ENCODE measurements at regions not wholly inside any gene's neighbourhood (a gene's known extent, or its start where the extent isn't known, plus 50 kb on each side); places are given as distances from the start of the nearest gene placed in this dataset.

GRCh38 chr10:43980313-43980712, 331.6 kb upstream of the ZNF32 start:
- H3K27me3 ChIP-seq (replicated peaks): no peaks in the 10 kb centered on the region
- H3K4me3 ChIP-seq: no peak overlapping the region
- no peaks in the 10 kb centered on the region for H3K4me1 ChIP-seq (replicated peaks)
- H3K27ac ChIP-seq: no peak overlapping the region
- DNase-seq (ENCODE audit: low read depth in 1 of 2, low spot score in 2 of 2): no peak
- no peaks in the 10 kb centered on the region; the same call in 1 of the 2 replicates for H3K9me3 ChIP-seq (replicated peaks)
- no peaks in the 10 kb centered on the region for H3K36me3 ChIP-seq

GRCh38 chr10:43979551-43979950, 330.9 kb upstream of the ZNF32 start:
- Histone ChIP-seq H3K36me3 (no peaks in the 10 kb centered on the region), H3K4me3 (no peak overlapping the region), H3K9me3 (replicated peaks) (no peaks in the 10 kb centered on the region; the same call in 1 of the 2 replicates), H3K27ac (no peak overlapping the region), H3K4me1 (replicated peaks) (no peaks in the 10 kb centered on the region), H3K27me3 (replicated peaks) (no peaks in the 10 kb centered on the region)
- DNase-seq (ENCODE audit: low read depth in 1 of 2, low spot score in 2 of 2): no peak

GRCh38 chr10:43978936-43979335, 330.3 kb upstream of the ZNF32 start:
- Histone ChIP-seq H3K27ac (no peak overlapping the region), H3K27me3 (replicated peaks) (no peaks in the 10 kb centered on the region), H3K36me3 (no peaks in the 10 kb centered on the region), H3K4me3 (no peak overlapping the region), H3K4me1 (replicated peaks) (no peaks in the 10 kb centered on the region), H3K9me3 (replicated peaks) (no peaks in the 10 kb centered on the region; the same call in 1 of the 2 replicates)
- DNase-seq (ENCODE audit: low read depth in 1 of 2, low spot score in 2 of 2): no peak

DNA sequence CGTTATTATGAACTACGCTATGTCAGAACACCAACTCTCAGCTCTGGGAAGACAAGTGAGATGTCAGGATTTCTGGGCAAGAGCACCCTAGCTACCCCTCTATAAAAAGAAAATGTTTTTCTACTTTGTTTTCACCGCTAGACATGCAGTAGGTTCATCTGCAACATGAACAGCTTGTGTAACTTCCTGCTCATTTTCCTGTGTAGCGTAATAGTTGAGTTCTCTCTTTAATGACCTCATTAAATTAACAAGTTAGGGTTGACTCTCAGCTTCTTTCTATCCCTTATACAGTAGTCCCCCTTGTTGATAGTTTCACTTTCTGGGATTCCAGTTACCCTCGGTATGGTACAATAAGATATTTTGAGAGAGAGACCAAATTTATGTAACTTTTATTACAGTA, 329.4 kb upstream of the ZNF32 start:
- Histone ChIP-seq H3K27ac (no peak overlapping the region), H3K4me1 (replicated peaks) (no peaks in the 10 kb centered on the region), H3K36me3 (no peaks in the 10 kb centered on the region), H3K4me3 (no peak overlapping the region), H3K27me3 (replicated peaks) (no peaks in the 10 kb centered on the region), H3K9me3 (replicated peaks) (no peaks in the 10 kb centered on the region; the same call in 1 of the 2 replicates)
- no peak for DNase-seq (ENCODE audit: low read depth in 1 of 2, low spot score in 2 of 2)

- no peak for DNase-seq (ENCODE audit: low read depth in 1 of 2, low spot score in 2 of 2)
These were observed 327.6 kb upstream of the ZNF32 start for GRCh38 chr10:43976292-43976691.

DNA sequence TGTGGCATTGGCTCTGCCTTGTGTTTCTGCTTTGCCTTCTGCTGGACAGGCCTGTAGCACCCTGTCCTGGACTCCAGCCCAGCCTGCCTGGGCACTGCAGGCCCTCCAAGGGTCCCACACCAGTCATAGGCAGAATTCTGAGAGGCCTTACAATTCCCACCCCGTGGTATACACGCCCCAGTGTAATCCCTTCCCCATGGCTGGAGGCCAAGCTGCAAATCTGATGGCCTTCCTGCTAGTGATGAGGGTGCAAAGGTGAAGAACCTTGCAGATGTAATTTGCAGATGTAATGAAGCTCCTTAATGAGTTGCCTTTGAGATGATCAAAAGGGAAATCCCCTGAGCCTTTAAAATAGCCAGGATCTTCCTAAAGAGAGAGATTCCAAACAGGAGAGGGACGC, 325.1 kb upstream of the ZNF32 start:
- DNase-seq (ENCODE audit: low read depth in 1 of 2, low spot score in 2 of 2): no peak
- Histone ChIP-seq H3K27ac (no peak overlapping the region), H3K9me3 (replicated peaks) (no peaks in the 10 kb centered on the region; the same call in 1 of the 2 replicates), H3K4me1 (replicated peaks) (no peaks in the 10 kb centered on the region), H3K27me3 (replicated peaks) (no peaks in the 10 kb centered on the region), H3K4me3 (no peak overlapping the region), H3K36me3 (no peaks in the 10 kb centered on the region)

More at GRCh38 chr10:43976292-43976691, 327.6 kb upstream of the ZNF32 start:
- H3K4me1 ChIP-seq (replicated peaks): no peaks in the 10 kb centered on the region
- no peaks in the 10 kb centered on the region for H3K36me3 ChIP-seq
- no peaks in the 10 kb centered on the region; the same call in 1 of the 2 replicates for H3K9me3 ChIP-seq (replicated peaks)
- no peak overlapping the region for H3K4me3 ChIP-seq
- no peak overlapping the region for H3K27ac ChIP-seq
- H3K27me3 ChIP-seq (replicated peaks): no peaks in the 10 kb centered on the region

GRCh38 chr10:43972976-43973647, 324.4 kb upstream of the ZNF32 start:
- Histone ChIP-seq H3K4me1 (replicated peaks) (no peaks in the 10 kb centered on the region), H3K27ac (no peak overlapping the region), H3K4me3 (no peak overlapping the region), H3K36me3 (no peaks in the 10 kb centered on the region), H3K9me3 (replicated peaks) (no peaks in the 10 kb centered on the region; the same call in 1 of the 2 replicates), H3K27me3 (replicated peaks) (no peaks in the 10 kb centered on the region)
- no peak for DNase-seq (ENCODE audit: low read depth in 1 of 2, low spot score in 2 of 2)

- no peaks in the 10 kb centered on the region for H3K27me3 ChIP-seq (replicated peaks)
- H3K27ac ChIP-seq: no peak overlapping the region
- H3K4me3 ChIP-seq: no peak overlapping the region
- no peaks in the 10 kb centered on the region; the same call in 1 of the 2 replicates for H3K9me3 ChIP-seq (replicated peaks)
- DNase-seq (ENCODE audit: low read depth in 1 of 2, low spot score in 2 of 2): no peak
- H3K36me3 ChIP-seq: no peaks in the 10 kb centered on the region
- no peaks in the 10 kb centered on the region for H3K4me1 ChIP-seq (replicated peaks)
These were observed 323.3 kb upstream of the ZNF32 start for GRCh38 chr10:43971981-43972380.

GRCh38 chr10:43971306-43971705, 322.6 kb upstream of the ZNF32 start:
- Histone ChIP-seq H3K27ac (no peak overlapping the region), H3K4me3 (no peak overlapping the region), H3K9me3 (replicated peaks) (no peaks in the 10 kb centered on the region; the same call in 1 of the 2 replicates), H3K27me3 (replicated peaks) (no peaks in the 10 kb centered on the region), H3K36me3 (no peaks in the 10 kb centered on the region), H3K4me1 (replicated peaks) (no peaks in the 10 kb centered on the region)
- DNase-seq (ENCODE audit: low read depth in 1 of 2, low spot score in 2 of 2): no peak

DNA sequence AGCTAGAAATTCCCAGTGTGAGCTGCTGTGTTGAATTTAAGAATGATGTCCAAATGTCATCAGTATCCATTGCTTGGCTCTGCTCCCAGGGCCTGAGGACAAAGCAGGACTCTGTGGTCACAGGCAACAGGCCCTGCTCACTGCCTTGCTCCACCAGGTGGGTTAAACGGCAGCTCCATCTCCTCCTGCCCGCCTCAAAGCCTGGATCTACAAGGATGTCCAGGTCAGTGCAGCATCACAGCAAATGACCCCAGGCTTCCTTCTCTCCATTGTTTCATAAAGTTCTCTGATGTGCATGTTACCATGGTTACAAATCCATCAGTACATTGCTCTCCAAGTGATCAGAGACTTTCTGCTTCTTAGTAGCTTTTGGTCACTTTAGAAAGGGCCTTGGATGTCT, 322.0 kb upstream of the ZNF32 start:
- no peak for DNase-seq (ENCODE audit: low read depth in 1 of 2, low spot score in 2 of 2)
- Histone ChIP-seq H3K27ac (no peak overlapping the region), H3K9me3 (replicated peaks) (no peaks in the 10 kb centered on the region; the same call in 1 of the 2 replicates), H3K36me3 (no peaks in the 10 kb centered on the region), H3K27me3 (replicated peaks) (no peaks in the 10 kb centered on the region), H3K4me3 (no peak overlapping the region), H3K4me1 (replicated peaks) (no peaks in the 10 kb centered on the region)

DNA sequence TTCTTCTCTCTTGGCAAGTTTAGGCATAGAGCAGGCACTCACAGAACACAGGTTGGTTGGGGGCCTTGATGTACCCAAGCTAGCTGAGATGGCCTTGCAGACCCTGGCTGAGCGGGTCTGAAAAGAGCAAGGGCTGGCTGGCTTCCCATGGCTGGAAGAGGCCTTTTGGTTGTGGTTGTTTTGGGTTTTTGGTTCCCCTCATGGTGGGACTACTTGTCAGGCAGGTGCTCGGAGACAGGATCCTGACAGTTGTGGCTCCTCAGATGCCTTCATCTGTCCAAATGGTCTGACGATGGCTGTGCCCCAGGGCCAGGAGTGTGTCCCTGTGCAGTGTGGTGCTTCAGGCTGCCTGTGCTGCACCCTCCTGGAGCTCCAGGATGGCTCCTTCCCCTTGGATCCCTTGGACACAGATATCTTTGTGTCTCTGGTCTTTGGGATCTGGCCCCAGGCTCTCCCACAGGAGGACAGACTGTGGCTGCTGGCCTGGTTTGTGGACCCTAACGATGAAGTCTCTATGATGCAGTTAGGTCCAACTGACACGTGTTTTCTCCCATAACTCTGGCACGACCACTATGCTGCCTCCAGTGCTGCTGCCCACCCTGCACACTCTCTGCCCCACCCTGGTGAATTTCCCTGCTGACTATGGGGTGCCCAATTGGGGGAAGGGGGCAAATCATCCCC, 321.5 kb upstream of the ZNF32 start:
- H3K27me3 ChIP-seq (replicated peaks): no peaks in the 10 kb centered on the region
- no peaks in the 10 kb centered on the region for H3K9me3 ChIP-seq (replicated peaks)
- no peaks in the 10 kb centered on the region for H3K4me1 ChIP-seq (replicated peaks)
- H3K27ac ChIP-seq: no peak overlapping the region
- no peak overlapping the region for H3K4me3 ChIP-seq
- no peaks in the 10 kb centered on the region for H3K36me3 ChIP-seq
- no peak for DNase-seq (ENCODE audit: low read depth in 1 of 2, low spot score in 2 of 2)

- Histone ChIP-seq H3K27ac (no peak overlapping the region), H3K9me3 (replicated peaks) (no peaks in the 10 kb centered on the region), H3K36me3 (no peaks in the 10 kb centered on the region)
These were observed 320.8 kb upstream of the ZNF32 start for GRCh38 chr10:43969506-43969905.

GRCh38 chr10:43968961-43969360, 320.3 kb upstream of the ZNF32 start:
- no peaks in the 10 kb centered on the region for H3K9me3 ChIP-seq (replicated peaks)
- no peaks in the 10 kb centered on the region for H3K4me1 ChIP-seq (replicated peaks)
- no peaks in the 10 kb centered on the region for H3K27me3 ChIP-seq (replicated peaks)
- no peaks in the 10 kb centered on the region for H3K36me3 ChIP-seq
- no peak overlapping the region for H3K27ac ChIP-seq
- no peak for DNase-seq (ENCODE audit: low read depth in 1 of 2, low spot score in 2 of 2)
- no peak overlapping the region for H3K4me3 ChIP-seq

More at GRCh38 chr10:43969506-43969905, 320.8 kb upstream of the ZNF32 start:
- Histone ChIP-seq H3K4me3 (no peak overlapping the region), H3K4me1 (replicated peaks) (no peaks in the 10 kb centered on the region), H3K27me3 (replicated peaks) (no peaks in the 10 kb centered on the region)
- no peak for DNase-seq (ENCODE audit: low read depth in 1 of 2, low spot score in 2 of 2)

DNA sequence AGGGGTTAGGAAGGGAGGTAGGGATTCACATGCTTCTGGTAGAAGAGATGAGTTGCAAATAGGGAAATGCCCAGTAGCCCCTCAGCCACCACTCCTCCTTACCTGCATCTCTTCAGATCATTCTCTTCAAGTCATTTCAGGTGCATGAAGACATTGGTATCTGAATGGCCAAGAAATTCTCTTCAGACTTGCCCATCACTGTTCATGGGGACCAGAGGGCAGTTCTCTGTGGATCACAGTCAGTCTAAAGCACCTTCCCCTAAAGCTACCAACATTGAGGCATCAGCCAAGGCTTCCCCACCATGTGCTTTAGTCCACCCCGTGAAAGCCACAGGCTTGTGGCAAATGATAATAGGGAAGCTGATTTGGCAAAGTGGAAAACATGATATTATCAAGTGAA, 319.4 kb upstream of the ZNF32 start:
- no peak overlapping the region for H3K27ac ChIP-seq
- no peaks in the 10 kb centered on the region for H3K27me3 ChIP-seq (replicated peaks)
- H3K9me3 ChIP-seq (replicated peaks): no peaks in the 10 kb centered on the region
- no peaks in the 10 kb centered on the region for H3K36me3 ChIP-seq
- no peaks in the 10 kb centered on the region for H3K4me1 ChIP-seq (replicated peaks)
- no peak for DNase-seq (ENCODE audit: low read depth in 1 of 2, low spot score in 2 of 2)
- no peak overlapping the region for H3K4me3 ChIP-seq

Measured in SJSA1 (cell line).